ENCODE measurements at regions not wholly inside any gene's neighbourhood (a gene's known extent, or its start where the extent isn't known, plus 50 kb on each side); places are given as distances from the start of the nearest gene placed in this dataset.
"Not testable (repeated sequence)": the region's sequence is repeated elsewhere in the genome, so short reads cannot be mapped to it uniquely, and the experiment has no call there.

- TF ChIP-seq, protein P1, sequence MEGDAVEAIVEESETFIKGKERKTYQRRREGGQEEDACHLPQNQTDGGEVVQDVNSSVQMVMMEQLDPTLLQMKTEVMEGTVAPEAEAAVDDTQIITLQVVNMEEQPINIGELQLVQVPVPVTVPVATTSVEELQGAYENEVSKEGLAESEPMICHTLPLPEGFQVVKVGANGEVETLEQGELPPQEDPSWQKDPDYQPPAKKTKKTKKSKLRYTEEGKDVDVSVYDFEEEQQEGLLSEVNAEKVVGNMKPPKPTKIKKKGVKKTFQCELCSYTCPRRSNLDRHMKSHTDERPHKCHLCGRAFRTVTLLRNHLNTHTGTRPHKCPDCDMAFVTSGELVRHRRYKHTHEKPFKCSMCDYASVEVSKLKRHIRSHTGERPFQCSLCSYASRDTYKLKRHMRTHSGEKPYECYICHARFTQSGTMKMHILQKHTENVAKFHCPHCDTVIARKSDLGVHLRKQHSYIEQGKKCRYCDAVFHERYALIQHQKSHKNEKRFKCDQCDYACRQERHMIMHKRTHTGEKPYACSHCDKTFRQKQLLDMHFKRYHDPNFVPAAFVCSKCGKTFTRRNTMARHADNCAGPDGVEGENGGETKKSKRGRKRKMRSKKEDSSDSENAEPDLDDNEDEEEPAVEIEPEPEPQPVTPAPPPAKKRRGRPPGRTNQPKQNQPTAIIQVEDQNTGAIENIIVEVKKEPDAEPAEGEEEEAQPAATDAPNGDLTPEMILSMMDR (IDR thresholded peaks at IDR 0.05; ENCODE audit: control insufficient read depth, extremely low read depth, insufficient read depth): no peak
- DNase-seq (ENCODE audit: low read depth): no peak
- H3K4me3 ChIP-seq (ENCODE audit: low read depth, low read length): no peak overlapping the region
Observed at GRCh38 chr6:125379174-125379573, 77.4 kb upstream of the HDDC2 start.

GRCh38 chr6:125380474-125380873 is 78.7 kb upstream of the HDDC2 start:
- TF ChIP-seq, protein P1 (IDR thresholded peaks at IDR 0.05; ENCODE audit: control insufficient read depth, extremely low read depth, insufficient read depth): no peak
- no peak overlapping the region for H3K4me3 ChIP-seq (ENCODE audit: low read depth, low read length)
- DNase-seq (ENCODE audit: low read depth): no peak

- H3K4me3 ChIP-seq (ENCODE audit: low read depth, low read length); DNase-seq (ENCODE audit: low read depth): not testable (repeated sequence)
Observed at GRCh38 chr6:125386337-125386736, 84.6 kb upstream of the HDDC2 start.

DNA sequence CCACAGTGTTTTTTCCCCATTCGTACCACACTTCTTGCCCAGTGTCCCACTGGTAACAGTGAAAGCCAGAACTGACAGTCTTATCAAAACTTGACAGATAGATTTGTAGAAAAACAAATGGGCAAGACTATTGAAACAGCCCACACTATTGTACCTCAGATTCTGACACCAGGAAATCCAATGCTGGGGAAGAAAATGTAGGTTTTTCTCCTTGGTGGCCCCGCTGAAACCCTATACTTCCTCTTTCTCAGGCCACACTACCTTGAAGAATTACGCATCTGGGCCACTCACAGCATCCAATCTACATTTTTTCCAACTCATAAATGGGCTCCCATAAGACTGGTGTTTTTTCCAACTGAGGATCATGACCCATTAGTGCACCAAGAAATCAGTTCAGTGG is 90.9 kb upstream of the HDDC2 start:
- no peak for DNase-seq (ENCODE audit: low read depth)
- TF ChIP-seq, protein P1 (IDR thresholded peaks at IDR 0.05; ENCODE audit: control insufficient read depth, extremely low read depth, insufficient read depth): no peak
- no peak overlapping the region for H3K4me3 ChIP-seq (ENCODE audit: low read depth, low read length)

DNA sequence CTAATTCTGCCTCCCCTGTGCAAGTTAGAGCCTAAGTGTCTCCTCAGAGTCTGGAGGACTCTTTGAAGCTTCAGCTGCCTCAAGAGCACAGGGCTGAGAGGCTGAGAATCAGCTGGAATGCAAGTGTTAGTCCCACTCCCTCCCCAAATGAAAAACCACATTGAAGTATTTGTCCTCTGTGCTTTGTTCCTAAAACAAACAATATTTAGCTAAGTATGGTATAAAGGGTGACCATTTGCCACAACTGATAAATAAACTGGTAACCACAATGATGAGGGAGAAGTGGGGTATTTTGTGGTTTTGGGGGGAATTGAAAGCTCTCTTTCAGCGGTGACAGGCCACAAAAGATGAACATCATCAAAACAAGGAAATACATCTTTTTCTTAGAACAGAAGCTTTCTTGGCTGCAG is 91.7 kb upstream of the HDDC2 start:
- no peak overlapping the region for H3K4me3 ChIP-seq (ENCODE audit: low read depth, low read length)
- DNase-seq (ENCODE audit: low read depth): no peak
- TF ChIP-seq, protein P1 (IDR thresholded peaks at IDR 0.05; ENCODE audit: control insufficient read depth, extremely low read depth, insufficient read depth): no peak

DNA sequence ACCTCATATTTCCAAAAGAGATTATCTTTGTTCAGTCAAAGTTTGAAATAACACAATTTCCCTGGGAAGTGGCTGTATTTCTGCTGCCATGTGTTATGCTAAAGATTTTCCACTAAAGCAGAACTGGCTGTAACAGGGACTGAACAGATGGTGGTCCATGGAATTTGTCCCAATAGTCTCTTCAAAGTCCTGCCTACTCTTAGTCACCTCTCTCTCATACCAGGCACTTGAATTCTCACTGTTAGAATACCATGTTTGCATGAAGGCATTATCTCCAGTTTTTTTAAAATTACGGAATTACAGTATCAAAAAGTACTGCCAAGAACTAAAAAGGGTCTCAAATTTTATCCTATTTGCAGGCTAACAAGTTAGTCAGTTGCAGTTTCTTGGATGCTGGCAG is 105.0 kb upstream of the HDDC2 start:
- DNase-seq (ENCODE audit: low read depth): no peak
- no peak overlapping the region for H3K4me3 ChIP-seq (ENCODE audit: low read depth, low read length)
- TF ChIP-seq, protein P1 (IDR thresholded peaks at IDR 0.05; ENCODE audit: control insufficient read depth, extremely low read depth, insufficient read depth): no peak

- H3K4me3 ChIP-seq (ENCODE audit: low read depth, low read length): no peak overlapping the region
- DNase-seq (ENCODE audit: low read depth): no peak
- TF ChIP-seq, protein P1 (IDR thresholded peaks at IDR 0.05; ENCODE audit: control insufficient read depth, extremely low read depth, insufficient read depth): no peak
Observed at GRCh38 chr6:125414507-125414906, 112.7 kb upstream of the HDDC2 start.
